ENCODE measurements at regions not wholly inside any gene's neighbourhood (a gene's known extent, or its start where the extent isn't known, plus 50 kb on each side); places are given as distances from the start of the nearest gene placed in this dataset.

DNA sequence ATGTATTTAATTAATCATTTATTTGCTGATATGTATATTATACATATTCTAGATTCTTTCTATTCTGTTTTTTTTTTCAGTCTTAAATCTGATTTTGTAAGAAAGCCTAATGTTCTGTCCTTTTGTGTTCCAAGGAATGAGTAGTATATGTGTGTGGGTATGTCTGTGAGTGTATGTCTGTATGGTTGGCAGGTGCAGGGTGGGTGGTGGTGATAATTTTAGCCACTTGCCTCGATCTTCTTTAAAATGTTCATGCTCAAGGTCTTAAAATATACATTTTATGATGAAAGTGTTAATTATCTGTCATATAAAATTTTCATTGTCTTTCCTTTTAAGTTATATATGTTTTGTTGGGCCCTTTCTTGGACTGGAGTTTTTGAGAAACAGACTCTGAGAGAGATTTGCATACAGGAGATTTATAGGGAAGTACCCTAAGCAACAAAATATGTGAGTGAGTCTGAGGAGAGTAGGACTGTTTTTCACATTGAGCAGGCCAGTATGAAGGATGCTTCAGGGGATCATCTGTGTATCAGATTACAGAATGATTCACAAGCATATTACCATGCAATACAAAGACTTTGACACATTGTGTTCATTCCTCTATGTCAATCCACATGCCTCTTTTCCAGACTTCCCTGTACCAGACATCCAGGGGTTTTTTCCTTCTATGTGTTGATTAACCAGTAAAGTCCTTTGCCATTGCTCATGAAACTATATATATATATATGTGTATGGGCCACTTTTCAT, 211.0 kb upstream of the DPPA4 start:
- no peaks in the 10 kb centered on the region for H3K9me3 ChIP-seq (ENCODE audit: control insufficient read depth, low read depth, low read length)

More for the DNA sequence above, 211.0 kb upstream of the DPPA4 start:
- no peaks in the 10 kb centered on the region for H4K20me1 ChIP-seq (ENCODE audit: control insufficient read depth, insufficient read depth, insufficient read length)
- no peak overlapping the region for H2AK5ac ChIP-seq (ENCODE audit: insufficient read length, low read length)
- H3K4me1 ChIP-seq (ENCODE audit: insufficient read depth, low read length) = no peaks in the 10 kb centered on the region
- no peaks in the 10 kb centered on the region for H3K27me3 ChIP-seq (ENCODE audit: insufficient read depth, low read length)
- WGBS (ENCODE audit: extremely low coverage, insufficient read length, low lambda C conversion rate) = no CpG with 5 or more reads among the region's 1 CpG
- no peak overlapping the region for H3K27ac ChIP-seq (ENCODE audit: insufficient read length, low read depth, low read length)
- no peak overlapping the region for H3K14ac ChIP-seq (ENCODE audit: insufficient read depth, low read length)
- H3K23ac ChIP-seq (ENCODE audit: insufficient read length, low read depth, low read length) = no peak overlapping the region
- no peak overlapping the region for H2BK12ac ChIP-seq (ENCODE audit: insufficient read length, low read depth, low read length)
- H2BK120ac ChIP-seq (ENCODE audit: low read depth, low read length, poor library complexity, severe bottlenecking) = no peak overlapping the region
- H4K5ac ChIP-seq (ENCODE audit: insufficient read length, low read depth, low read length) = no peak overlapping the region
- no peak overlapping the region for H3K56ac ChIP-seq (ENCODE audit: insufficient read length, low read depth, low read length)
- no peak overlapping the region for H4K8ac ChIP-seq (replicated peaks; ENCODE audit: insufficient read length, low read depth, low read length)
- no peak overlapping the region for H3T11ph ChIP-seq (ENCODE audit: low read length)
- H3K27me3 Mint-ChIP-seq (ENCODE audit: low read depth) = no peaks in the 10 kb centered on the region
- H3K23me2 ChIP-seq (ENCODE audit: insufficient read length, low read depth, low read length, poor library complexity, severe bottlenecking) = no peaks in the 10 kb centered on the region
- H3K79me2 ChIP-seq (ENCODE audit: insufficient read depth, low read length) = no peaks in the 10 kb centered on the region
- H2BK20ac ChIP-seq (ENCODE audit: low read depth, low read length, poor library complexity, severe bottlenecking) = no peak overlapping the region
- peaks cover 6 to 10% of the 10 kb centered on the region in 2 experiments; a peak in 3 of 4 replicates for H3K4me1 Mint-ChIP-seq
- peaks cover 2 to 3% of the 10 kb centered on the region in 2 experiments; a peak in 2 of 5 replicates for H3K9me3 Mint-ChIP-seq
- no peak overlapping the region for H2AFZ ChIP-seq (ENCODE audit: low read length)
- no peak overlapping the region for H4K91ac ChIP-seq (ENCODE audit: insufficient read length, low read depth, low read length)
- H3K27ac Mint-ChIP-seq = no peak overlapping the region
- no peak overlapping the region for H3K18ac ChIP-seq (ENCODE audit: insufficient read length, low read depth, low read length)
- no peak for TF ChIP-seq CTCF (conservative IDR thresholded peaks at IDR 0.05)
- H3K9ac ChIP-seq (ENCODE audit: extremely low read depth, insufficient read length, low read length) = no peak overlapping the region
- DNase-seq = no peak
- H2BK15ac ChIP-seq (ENCODE audit: low read depth, low read length) = no peak overlapping the region
- no peak overlapping the region for H3K4me2 ChIP-seq (ENCODE audit: insufficient read depth, insufficient read length, low read length)
- H2BK5ac ChIP-seq (ENCODE audit: insufficient read length, low read length) = no peak overlapping the region
- no peak overlapping the region for H3K4me3 Mint-ChIP-seq
- H3K36me3 Mint-ChIP-seq (ENCODE audit: insufficient read depth in 1 of 3, low read depth in 3 of 3) = no peaks in the 10 kb centered on the region
- no peak overlapping the region for H3K4ac ChIP-seq (ENCODE audit: low read depth, low read length)
- H3K79me1 ChIP-seq (ENCODE audit: insufficient read depth, low read depth, low read length, poor library complexity, severe bottlenecking) = no peaks in the 10 kb centered on the region

Measured in H9 (cell line).